Activated T-cell treated with anti-CD3 and anti-CD28 coated beads, Interleukin-2, amount 50 U/mL, for 24 hours (primary cell): ENCODE measurements at regions not wholly inside any gene's neighbourhood (a gene's known extent, or its start where the extent isn't known, plus 50 kb on each side); places are given as distances from the start of the nearest gene placed in this dataset.

Source experiments
- DNase-seq: peaks from one replicate; pipeline ENCODE4 v3.0.0-alpha.2; 2020
- H3K27ac Mint-ChIP-seq: 2 replicates; pipeline ENCODE4 v1.8.0; 2020; ENCODE audit warnings: mild to moderate bottlenecking, mixed read lengths
- H3K27me3 Mint-ChIP-seq: 2 replicates; pipeline ENCODE4 v1.8.0; 2020; ENCODE audit warnings: mixed read lengths
- H3K36me3 Mint-ChIP-seq: 2 replicates; pipeline ENCODE4 v1.8.0; 2020; ENCODE audit warnings: low read depth, mixed read lengths
- H3K4me1 Mint-ChIP-seq: 2 replicates; pipeline ENCODE4 v1.8.0; 2020; ENCODE audit warnings: low read depth, mixed read lengths
- H3K4me3 Mint-ChIP-seq: 2 replicates; pipeline ENCODE4 v1.8.0; 2020; ENCODE audit warnings: mild to moderate bottlenecking, moderate library complexity, mixed read lengths
- H3K9me3 Mint-ChIP-seq: 2 replicates; pipeline ENCODE4 v1.8.0; 2020; ENCODE audit warnings: mixed read lengths

DNA sequence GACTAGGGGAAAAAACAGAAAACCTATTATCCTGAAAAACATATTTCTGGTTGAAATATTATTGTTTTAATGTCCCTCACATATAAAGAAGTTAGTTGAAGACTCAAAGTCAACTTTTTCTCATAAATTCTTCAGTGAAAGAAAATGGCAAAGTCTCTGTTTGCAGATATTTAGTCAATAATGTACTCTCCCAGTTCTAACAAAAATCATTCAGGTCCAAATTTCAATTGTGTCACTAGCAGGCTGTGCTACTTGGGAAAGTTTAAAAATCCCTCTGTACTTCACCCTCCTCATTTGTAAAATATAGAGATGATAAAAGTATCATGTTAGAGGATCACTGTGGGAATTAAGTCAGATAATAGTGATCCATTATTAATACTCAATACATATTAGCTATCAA, 496.5 kb downstream of the FSCB start:
- H3K36me3 Mint-ChIP-seq: no peaks in the 10 kb centered on the region
- H3K9me3 Mint-ChIP-seq: peaks cover 23% of the 10 kb centered on the region

DNA sequence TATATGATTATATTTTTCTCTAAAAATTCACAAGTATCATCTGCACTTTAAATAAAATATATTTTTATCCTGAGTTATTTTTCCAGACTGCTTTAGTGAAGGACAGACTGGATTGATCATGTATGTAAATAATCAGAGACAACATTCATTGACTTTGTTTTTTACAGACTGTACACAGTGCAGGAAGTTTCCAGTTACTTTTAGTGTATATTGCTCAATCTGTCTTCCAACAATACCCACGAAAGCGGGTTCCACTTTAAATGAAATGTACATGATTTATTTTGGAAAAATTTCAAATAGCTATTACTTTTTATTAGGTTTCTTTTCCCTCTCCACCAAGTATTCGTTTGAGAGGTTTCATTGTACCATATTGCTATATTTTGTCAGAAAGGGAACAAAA, 497.0 kb downstream of the FSCB start:
- Mint-ChIP-seq H3K4me3 (no peak overlapping the region), H3K27me3 (no peaks in the 10 kb centered on the region), H3K36me3 (no peaks in the 10 kb centered on the region), H3K27ac (no peak overlapping the region), H3K9me3 (peaks cover 20% of the 10 kb centered on the region), H3K4me1 (no peaks in the 10 kb centered on the region)
- no peak for DNase-seq

More for the DNA sequence above, 496.5 kb downstream of the FSCB start:
- Mint-ChIP-seq H3K27me3 (no peaks in the 10 kb centered on the region), H3K4me3 (no peak overlapping the region), H3K4me1 (no peaks in the 10 kb centered on the region), H3K27ac (no peak overlapping the region)
- DNase-seq: no peak

DNA sequence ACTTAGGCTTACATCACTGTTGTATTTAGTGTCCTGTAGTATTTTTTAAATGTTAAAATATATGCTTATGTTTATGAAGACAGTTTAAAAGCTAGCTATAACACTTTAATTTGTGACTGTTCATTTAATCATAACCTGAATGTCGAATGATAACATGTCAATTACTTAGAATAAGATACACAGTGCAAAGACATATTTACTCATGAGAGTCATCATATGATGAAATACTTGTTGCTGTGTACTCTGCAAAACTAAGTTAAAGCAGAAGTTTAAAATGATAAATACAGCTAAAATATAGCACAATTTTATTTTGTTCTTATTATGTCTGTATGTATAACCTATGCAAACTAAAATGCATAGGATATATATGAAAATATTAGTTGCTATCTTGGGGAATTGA, 497.4 kb downstream of the FSCB start:
- Mint-ChIP-seq H3K36me3 (no peaks in the 10 kb centered on the region), H3K4me3 (no peak overlapping the region)
- no peak for DNase-seq

DNA sequence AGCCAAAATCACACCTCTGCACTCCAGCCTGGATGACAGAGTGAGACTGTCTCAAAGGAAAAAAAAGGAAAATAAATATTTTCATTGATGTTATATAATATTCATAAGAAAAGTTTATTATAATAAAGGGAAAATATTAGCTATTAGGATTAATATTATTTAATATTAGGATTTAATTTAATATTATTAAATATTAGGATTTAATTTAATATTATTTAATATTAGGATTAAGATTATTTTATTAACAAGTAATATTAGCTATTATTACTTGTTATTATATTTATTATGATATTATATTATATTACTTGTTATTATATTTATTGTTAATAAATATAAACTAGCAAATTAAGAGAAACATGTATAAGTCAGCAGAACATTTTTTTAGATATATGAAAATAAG, 518.1 kb downstream of the FSCB start:
- H3K27ac Mint-ChIP-seq: no peak overlapping the region
- peaks cover 13% of the 10 kb centered on the region for H3K9me3 Mint-ChIP-seq
- no peak overlapping the region for H3K4me3 Mint-ChIP-seq

More for the DNA sequence above, 497.4 kb downstream of the FSCB start:
- Mint-ChIP-seq H3K9me3 (peaks cover 20% of the 10 kb centered on the region), H3K4me1 (no peaks in the 10 kb centered on the region), H3K27ac (no peak overlapping the region), H3K27me3 (no peaks in the 10 kb centered on the region)

DNA sequence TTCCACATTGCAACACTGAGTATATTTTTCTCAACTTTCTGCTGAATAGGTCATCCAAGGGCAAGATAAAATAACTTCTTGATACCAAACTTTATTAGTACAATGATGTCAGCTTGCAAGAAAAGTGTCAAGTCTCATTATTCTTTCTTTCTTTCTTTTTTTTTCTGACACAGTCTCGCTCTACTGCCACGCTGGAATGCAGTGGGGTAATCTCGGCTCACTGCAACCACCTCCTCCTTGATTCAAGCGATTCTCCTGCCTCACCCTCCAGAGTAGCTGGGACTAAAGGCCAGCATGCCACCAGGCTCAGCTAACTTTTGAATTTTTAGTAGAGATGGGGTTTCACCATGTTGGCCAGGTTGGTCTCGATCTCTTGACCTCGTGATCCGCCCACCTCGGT, 523.4 kb downstream of the FSCB start:
- Mint-ChIP-seq H3K4me3 (no peak overlapping the region), H3K36me3 (no peaks in the 10 kb centered on the region), H3K27me3 (no peaks in the 10 kb centered on the region), H3K27ac (no peak overlapping the region), H3K9me3 (peaks cover 9% of the 10 kb centered on the region), H3K4me1 (no peaks in the 10 kb centered on the region)
- no peak for DNase-seq

More for the DNA sequence above, 518.1 kb downstream of the FSCB start:
- Mint-ChIP-seq H3K4me1 (no peaks in the 10 kb centered on the region), H3K36me3 (no peaks in the 10 kb centered on the region), H3K27me3 (no peaks in the 10 kb centered on the region)
- DNase-seq: no peak

DNA sequence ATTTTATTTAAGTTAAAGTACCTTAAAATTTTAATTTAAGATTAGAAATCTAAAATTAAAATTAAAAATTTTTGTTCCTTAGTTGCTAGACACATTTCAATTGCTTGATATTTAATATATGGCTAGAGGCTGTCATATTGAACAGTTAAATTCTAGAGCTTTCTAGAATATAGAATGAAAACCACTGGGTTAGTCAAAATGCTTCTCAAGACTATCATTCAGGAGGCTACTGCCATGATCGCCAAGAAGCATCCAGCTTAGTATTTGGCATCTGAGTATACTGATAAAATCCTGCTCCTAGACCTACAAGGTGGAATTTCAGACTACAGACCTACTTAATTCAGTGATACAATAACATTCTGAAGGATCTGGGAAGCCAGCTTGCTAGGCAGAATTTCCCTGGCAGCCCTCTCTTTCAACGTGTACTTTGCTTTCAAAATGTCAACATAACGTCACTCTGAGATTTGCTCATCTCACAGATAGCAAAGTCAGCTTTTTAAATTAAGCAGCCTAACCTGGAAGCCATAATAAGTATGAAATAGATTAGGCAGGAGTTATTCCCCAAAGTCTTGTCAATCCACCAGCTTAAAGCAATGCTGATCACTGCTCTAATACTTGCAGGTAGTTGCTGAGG, 525.8 kb downstream of the FSCB start:
- Mint-ChIP-seq H3K27me3 (no peaks in the 10 kb centered on the region), H3K9me3 (peaks cover 11% of the 10 kb centered on the region), H3K4me1 (no peaks in the 10 kb centered on the region), H3K27ac (no peak overlapping the region), H3K4me3 (no peak overlapping the region), H3K36me3 (no peaks in the 10 kb centered on the region)
- no peak for DNase-seq

DNA sequence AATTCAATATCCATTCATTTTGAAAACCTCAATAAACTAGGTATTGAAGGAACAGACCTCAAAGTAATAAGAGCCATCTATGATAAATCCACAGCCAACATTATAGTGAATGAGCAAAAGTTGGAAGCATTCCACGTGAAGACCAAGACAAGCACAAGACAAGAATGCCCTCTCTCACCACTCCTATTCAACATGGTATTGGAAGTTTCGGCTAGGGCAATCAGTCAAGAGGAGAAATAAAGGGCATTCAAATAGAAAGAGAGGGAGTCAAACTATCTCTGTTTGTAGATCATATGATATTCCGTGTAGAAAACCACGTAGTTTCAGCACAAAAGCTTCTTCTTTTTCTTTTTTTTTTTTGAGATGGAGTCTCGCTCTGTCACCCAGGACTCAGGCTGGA, 550.3 kb downstream of the FSCB start:
- no peaks in the 10 kb centered on the region for H3K27me3 Mint-ChIP-seq
- H3K9me3 Mint-ChIP-seq: peaks cover 24% of the 10 kb centered on the region
- H3K27ac Mint-ChIP-seq: no peak overlapping the region
- no peaks in the 10 kb centered on the region for H3K4me1 Mint-ChIP-seq
- no peaks in the 10 kb centered on the region for H3K36me3 Mint-ChIP-seq
- DNase-seq: no peak
- no peak overlapping the region for H3K4me3 Mint-ChIP-seq

DNA sequence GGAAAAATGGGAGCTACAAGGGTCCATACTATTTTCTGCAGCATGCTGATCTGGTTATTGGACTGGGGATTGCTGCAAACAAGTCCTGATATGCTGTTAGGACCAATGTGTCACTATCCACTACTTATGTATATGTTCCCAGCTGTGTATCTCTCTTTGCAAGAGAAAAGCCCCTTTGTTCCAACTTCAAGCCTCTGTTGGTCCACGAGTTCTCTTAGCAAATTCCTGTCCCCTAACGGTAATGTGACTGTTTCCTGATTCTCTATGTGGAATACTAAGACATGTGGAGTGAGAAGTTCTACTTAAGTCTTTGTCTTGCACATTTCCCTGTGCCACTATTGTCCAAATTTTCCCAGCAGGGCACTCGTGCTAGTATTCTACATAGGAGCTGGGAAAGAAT, 557.7 kb downstream of the FSCB start:
- no peak for DNase-seq
- H3K27ac Mint-ChIP-seq: no peak overlapping the region
- no peaks in the 10 kb centered on the region for H3K4me1 Mint-ChIP-seq

DNA sequence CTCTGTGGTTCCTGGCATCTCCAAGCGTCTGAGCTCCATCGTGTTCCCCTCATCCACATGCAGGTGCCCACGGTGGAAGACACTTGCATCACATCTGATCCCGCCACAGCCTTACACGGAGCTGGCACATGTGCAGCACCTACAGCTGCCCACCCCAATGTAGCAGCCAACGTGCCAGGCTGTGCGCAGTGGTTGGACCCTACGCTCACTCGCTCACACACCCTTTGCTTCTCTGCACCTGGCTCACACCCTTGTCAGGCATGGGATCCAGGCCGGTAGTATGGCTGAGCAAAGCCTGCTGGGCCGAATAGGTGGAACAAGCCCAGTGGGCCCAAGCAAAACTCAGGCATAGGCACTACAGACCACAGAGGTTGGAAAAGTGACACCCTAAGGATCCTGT, 567.2 kb downstream of the FSCB start:
- H3K4me1 Mint-ChIP-seq: no peaks in the 10 kb centered on the region
- DNase-seq: no peak
- no peak overlapping the region for H3K4me3 Mint-ChIP-seq
- no peaks in the 10 kb centered on the region for H3K27me3 Mint-ChIP-seq
- H3K27ac Mint-ChIP-seq: no peak overlapping the region
- peaks cover 8% of the 10 kb centered on the region for H3K9me3 Mint-ChIP-seq
- H3K36me3 Mint-ChIP-seq: no peaks in the 10 kb centered on the region

More for the DNA sequence above, 557.7 kb downstream of the FSCB start:
- Mint-ChIP-seq H3K4me3 (no peak overlapping the region), H3K36me3 (no peaks in the 10 kb centered on the region), H3K9me3 (peaks cover 18% of the 10 kb centered on the region), H3K27me3 (no peaks in the 10 kb centered on the region)

DNA sequence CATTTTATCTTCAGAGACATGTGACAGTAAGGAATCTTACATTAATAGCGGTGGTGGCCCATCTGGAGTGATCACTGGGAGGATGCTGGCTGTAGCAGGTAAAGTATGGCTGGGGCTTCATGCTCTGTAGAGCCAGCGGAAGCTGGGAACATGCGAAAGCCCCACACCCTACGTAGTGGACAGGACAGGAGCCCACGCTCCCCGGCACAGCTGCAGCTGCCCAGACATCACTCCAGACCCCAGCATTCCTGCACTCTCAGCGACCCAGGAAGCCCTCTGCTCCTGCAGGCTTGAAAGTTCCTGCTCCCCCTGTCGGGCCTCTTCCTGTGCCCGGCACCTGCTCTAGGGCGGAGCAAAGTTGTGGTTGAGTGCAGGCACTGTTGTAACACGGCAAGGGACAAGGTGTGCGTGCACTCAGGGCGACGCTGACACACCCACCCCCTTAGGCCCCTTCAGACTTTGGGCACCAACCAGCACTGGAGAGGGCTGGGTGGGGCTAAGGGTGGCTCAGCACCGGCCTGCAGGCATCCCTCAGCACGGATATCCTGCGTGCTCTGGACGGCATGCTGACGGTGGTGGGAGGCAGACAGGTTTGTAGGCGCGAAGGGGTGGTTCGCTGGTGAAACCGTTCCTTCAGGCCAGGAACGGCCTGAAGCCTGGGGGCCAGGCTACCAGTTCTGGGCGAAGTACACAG, 568.3 kb downstream of the FSCB start:
- no peak overlapping the region for H3K27ac Mint-ChIP-seq
- no peaks in the 10 kb centered on the region for H3K27me3 Mint-ChIP-seq
- no peak for DNase-seq
- peaks cover 10% of the 10 kb centered on the region for H3K9me3 Mint-ChIP-seq
- no peak overlapping the region for H3K4me3 Mint-ChIP-seq
- no peaks in the 10 kb centered on the region for H3K4me1 Mint-ChIP-seq
- no peaks in the 10 kb centered on the region for H3K36me3 Mint-ChIP-seq

DNA sequence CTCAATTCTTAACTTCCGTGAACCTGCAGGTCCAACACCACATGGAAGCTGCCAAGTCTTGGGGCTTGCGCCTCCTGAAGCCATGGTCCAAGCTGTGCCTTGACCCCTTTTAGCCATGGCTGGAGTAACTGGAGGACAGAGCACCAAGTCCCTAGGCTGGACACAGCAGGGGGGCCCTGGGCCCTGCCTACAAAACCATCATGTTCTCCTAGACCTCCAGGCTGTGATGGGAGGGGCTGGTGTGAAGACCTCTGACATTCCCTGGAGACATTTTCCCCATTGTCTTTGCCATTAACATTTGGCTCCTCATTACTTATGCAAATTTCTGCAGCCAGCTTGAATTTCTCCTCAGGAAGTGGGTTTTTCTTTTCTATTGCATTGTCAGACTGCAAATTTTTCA, 570.1 kb downstream of the FSCB start:
- Mint-ChIP-seq H3K4me1 (no peaks in the 10 kb centered on the region), H3K4me3 (no peak overlapping the region), H3K36me3 (no peaks in the 10 kb centered on the region), H3K27me3 (no peaks in the 10 kb centered on the region), H3K27ac (no peak overlapping the region), H3K9me3 (peaks cover 12% of the 10 kb centered on the region)
- DNase-seq: no peak

DNA sequence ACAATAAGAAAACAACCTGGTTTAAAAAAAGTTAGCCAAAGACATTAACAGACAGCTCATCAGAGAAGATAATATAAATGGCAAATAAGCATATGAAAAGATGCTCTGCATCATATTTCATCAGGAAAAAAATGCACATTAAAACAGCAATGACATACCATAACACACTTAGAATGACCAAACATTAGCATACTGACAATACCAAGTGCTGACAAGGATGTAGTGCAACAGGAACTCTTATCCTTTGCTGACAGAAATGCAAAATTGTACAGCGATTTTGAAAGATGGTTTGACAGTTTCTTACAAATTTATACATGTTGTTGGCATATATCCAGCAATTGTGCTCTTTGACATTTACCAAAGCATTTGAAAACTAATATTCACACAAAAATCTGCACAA, 573.0 kb downstream of the FSCB start:
- Mint-ChIP-seq H3K27ac (no peak overlapping the region), H3K9me3 (peaks cover 17% of the 10 kb centered on the region), H3K27me3 (no peaks in the 10 kb centered on the region), H3K4me3 (no peak overlapping the region), H3K36me3 (no peaks in the 10 kb centered on the region), H3K4me1 (no peaks in the 10 kb centered on the region)
- DNase-seq: no peak

DNA sequence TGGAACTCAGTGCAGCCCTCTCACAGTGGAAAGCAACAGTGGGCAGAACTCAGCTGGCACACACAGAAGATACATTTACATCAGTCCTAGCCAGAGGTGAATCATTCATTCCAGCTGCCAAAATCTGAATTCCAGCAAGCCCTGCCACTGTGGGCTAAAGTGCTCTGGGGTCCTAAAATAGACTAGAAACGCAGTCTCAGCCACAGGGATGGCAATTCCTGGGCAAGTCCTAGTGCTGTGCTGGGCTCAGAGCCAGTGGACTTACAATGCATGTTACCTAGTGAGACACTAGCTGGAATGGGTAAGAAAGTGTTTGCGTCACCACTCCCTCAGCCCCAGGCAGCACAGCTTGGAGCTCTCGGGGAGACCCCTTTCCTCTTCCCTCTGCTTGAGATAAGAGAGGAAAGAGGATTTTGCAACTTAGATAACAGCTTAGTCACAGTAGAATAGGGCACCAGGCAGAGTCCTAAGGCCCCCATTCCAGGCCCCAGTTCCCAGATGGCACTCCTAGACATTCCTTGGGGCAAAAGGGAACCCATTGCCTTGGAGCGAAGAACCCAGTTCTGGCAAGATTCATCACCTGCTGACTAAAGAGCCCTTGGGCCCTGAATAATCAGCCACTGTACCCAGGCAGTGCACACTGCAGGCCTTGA, 592.9 kb downstream of the FSCB start:
- Mint-ChIP-seq H3K4me1 (no peaks in the 10 kb centered on the region), H3K27ac (no peak overlapping the region)
- no peak for DNase-seq

DNA sequence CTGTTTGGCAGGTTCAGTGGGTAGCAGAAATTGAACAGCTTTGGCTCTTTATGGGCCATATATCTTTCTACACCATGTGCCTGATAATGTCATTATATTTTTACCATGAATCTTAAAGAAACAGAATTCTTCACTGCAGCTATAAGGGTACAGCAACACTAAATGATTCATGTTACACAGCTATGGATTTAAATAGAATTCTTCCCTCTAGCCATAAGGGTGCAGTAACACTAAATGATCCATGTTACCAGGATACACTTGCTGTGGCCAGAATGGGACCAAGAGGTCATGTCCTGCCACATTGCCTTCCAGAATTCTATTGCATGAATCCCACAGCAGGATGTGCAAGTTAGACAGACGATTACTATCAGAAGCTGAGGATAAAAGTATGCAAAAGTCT, 603.9 kb downstream of the FSCB start:
- no peaks in the 10 kb centered on the region for H3K36me3 Mint-ChIP-seq
- no peak overlapping the region for H3K4me3 Mint-ChIP-seq
- peaks cover 3% of the 10 kb centered on the region for H3K9me3 Mint-ChIP-seq
- no peaks in the 10 kb centered on the region for H3K4me1 Mint-ChIP-seq
- no peak for DNase-seq
- no peaks in the 10 kb centered on the region for H3K27me3 Mint-ChIP-seq
- H3K27ac Mint-ChIP-seq: no peak overlapping the region

More for the DNA sequence above, 592.9 kb downstream of the FSCB start:
- no peaks in the 10 kb centered on the region for H3K27me3 Mint-ChIP-seq
- no peak overlapping the region for H3K4me3 Mint-ChIP-seq
- H3K9me3 Mint-ChIP-seq: peaks cover 16% of the 10 kb centered on the region
- no peaks in the 10 kb centered on the region for H3K36me3 Mint-ChIP-seq
